Activated CD4-positive, CD25-positive, alpha-beta regulatory T cell treated with anti-CD3 and anti-CD28 coated beads, Interleukin-2, amount 50 U/mL, for 24 hours (primary cell): ENCODE measurements at regions not wholly inside any gene's neighbourhood (a gene's known extent, or its start where the extent isn't known, plus 50 kb on each side); places are given as distances from the start of the nearest gene placed in this dataset.
"Not testable (repeated sequence)": the region's sequence is repeated elsewhere in the genome, so short reads cannot be mapped to it uniquely, and the experiment has no call there.

Source experiments
- ATAC-seq, 2 donors: fragments of 150-1000 bp; cut with Tn5 transposase; one replicate each; pipeline ENCODE4 v1.10.0; 2021; ENCODE audit warnings: mild to moderate bottlenecking in 1 of 2, moderate library complexity in 1 of 2

- no peak for ATAC-seq
Measured at GRCh38 chr9:80796632-80797031, 892.7 kb downstream of the TLE1 start.

GRCh38 chr9:80794197-80794596, 895.1 kb downstream of the TLE1 start:
- ATAC-seq: no peak

GRCh38 chr9:80793706-80794105, 895.6 kb downstream of the TLE1 start:
- ATAC-seq: no peak

GRCh38 chr9:80792726-80793125, 896.6 kb downstream of the TLE1 start:
- ATAC-seq: no peak

GRCh38 chr9:80791836-80792235, 897.5 kb downstream of the TLE1 start:
- ATAC-seq: no peak

GRCh38 chr9:80790764-80791163, 898.6 kb downstream of the TLE1 start:
- no peak for ATAC-seq

- no peak for ATAC-seq
Measured at GRCh38 chr9:80789831-80790230, 899.5 kb downstream of the TLE1 start.

- ATAC-seq: no peak
Measured at GRCh38 chr9:80787636-80788035, 901.7 kb downstream of the TLE1 start.

- ATAC-seq: no peak
Measured at GRCh38 chr9:80784647-80785046, 904.7 kb downstream of the TLE1 start.

- ATAC-seq: no peak
Measured at GRCh38 chr9:80775971-80776370, 913.4 kb downstream of the TLE1 start.

GRCh38 chr9:80775530-80775929, 913.8 kb downstream of the TLE1 start:
- no peak for ATAC-seq

- no peak for ATAC-seq
Measured at GRCh38 chr9:80771555-80772347, 917.6 kb downstream of the TLE1 start.

GRCh38 chr9:80763536-80763935, 925.8 kb downstream of the TLE1 start:
- ATAC-seq: no peak

GRCh38 chr9:80755586-80755985, 933.8 kb downstream of the TLE1 start:
- ATAC-seq: no peak

- not testable (repeated sequence) for ATAC-seq
Measured at GRCh38 chr9:80747056-80747455, 942.3 kb downstream of the TLE1 start.

- ATAC-seq: no peak
Measured at GRCh38 chr9:80732506-80732905, 956.8 kb downstream of the TLE1 start.

- ATAC-seq: no peak
Measured at GRCh38 chr9:80720579-80720978, 968.8 kb downstream of the TLE1 start.

- no peak for ATAC-seq
Measured at GRCh38 chr9:80707120-80707519, 982.2 kb downstream of the TLE1 start.

- ATAC-seq: no peak
Measured at GRCh38 chr9:80701061-80701460, 988.3 kb downstream of the TLE1 start.

- no peak for ATAC-seq
Measured at GRCh38 chr9:80699511-80699998, 989.8 kb downstream of the TLE1 start.

- ATAC-seq: no peak
Measured at GRCh38 chr9:80698725-80699410, 990.5 kb downstream of the TLE1 start.

- no peak for ATAC-seq
Measured at GRCh38 chr9:80692751-80693150, 996.6 kb downstream of the TLE1 start.

GRCh38 chr9:80691229-80691628, 998.1 kb downstream of the TLE1 start:
- no peak for ATAC-seq

- ATAC-seq: no peak
Measured at GRCh38 chr9:80690349-80690939, 998.9 kb downstream of the TLE1 start.
